GM12891 (cell line): ENCODE measurements at regions not wholly inside any gene's neighbourhood (a gene's known extent, or its start where the extent isn't known, plus 50 kb on each side); places are given as distances from the start of the nearest gene placed in this dataset.

ENCODE experiments used
- PAX5 ChIP-seq: IDR thresholded peaks from 2 replicates; pipeline ENCODE4 v1.6.1; 2011; ENCODE audit warnings: low read length, moderate library complexity, mild to moderate bottlenecking; ENCODE audit not compliant: insufficient read depth, severe bottlenecking
- POLR2A ChIP-seq: IDR thresholded peaks from 2 replicates; pipeline ENCODE4 v1.6.1; 2011; ENCODE audit warnings: low read depth, low read length, control low read depth
- POLR2AphosphoS5 ChIP-seq: IDR thresholded peaks from 2 replicates; pipeline ENCODE4 v1.6.1; 2011; ENCODE audit warnings: low read depth, low read length, control low read depth
- POU2F2 ChIP-seq: IDR thresholded peaks from 2 replicates; pipeline ENCODE4 v1.6.1; 2011; ENCODE audit warnings: low read depth, mild to moderate bottlenecking, control low read depth, low read length, moderate library complexity
- SPI1 ChIP-seq: IDR thresholded peaks from 2 replicates; pipeline ENCODE4 v1.6.1; 2011; ENCODE audit warnings: low read depth, low read length, control low read depth
- TAF1 ChIP-seq: IDR thresholded peaks from 2 replicates; pipeline ENCODE4 v1.6.1; 2011; ENCODE audit warnings: low read depth, low read length, control low read depth

GRCh38 chr5:8005416-8005815 is 136.5 kb downstream of the MTRR start:
- TF ChIP-seq POLR2AphosphoS5 (no peak), TAF1 (no peak), POLR2A (no peak), POU2F2 (no peak), PAX5 (no peak), SPI1 (no peak)
